Suprapubic skin (tissue), 4 donors: ENCODE measurements at regions not wholly inside any gene's neighbourhood (a gene's known extent, or its start where the extent isn't known, plus 50 kb on each side); places are given as distances from the start of the nearest gene placed in this dataset.
"Not testable (repeated sequence)": the region's sequence is repeated elsewhere in the genome, so short reads cannot be mapped to it uniquely, and the experiment has no call there.

Source experiments
- DNase-seq, 2 donors: peaks; one replicate each; pipeline ENCODE4 v3.0.0-alpha.2; 2019; ENCODE audit warnings: low spot score in 2 of 2
- H3K27ac ChIP-seq: fragments of 200-600 bp; sonication (generic); one replicate; pipeline ENCODE4 v1.5.1; 2019
- H3K27me3 ChIP-seq: fragments of 200-600 bp; sonication (generic); one replicate; pipeline ENCODE4 v1.5.1; 2019
- H3K36me3 ChIP-seq: fragments of 200-600 bp; sonication (generic); one replicate; pipeline ENCODE4 v1.5.1; 2019
- H3K4me1 ChIP-seq: fragments of 200-600 bp; sonication (generic); one replicate; pipeline ENCODE4 v1.5.1; 2019
- H3K4me3 ChIP-seq: fragments of 200-600 bp; sonication (generic); one replicate; pipeline ENCODE4 v1.5.1; 2019; ENCODE audit warnings: mild to moderate bottlenecking
- H3K9me3 ChIP-seq: fragments of 200-600 bp; sonication (generic); one replicate; pipeline ENCODE4 v1.5.1; 2019
- EP300 ChIP-seq: sonication (generic); formaldehyde crosslinking; IDR thresholded peaks from one replicate; pipeline ENCODE4 v1.6.1; 2017; ENCODE audit warnings: antibody characterized with exemption
- POLR2A ChIP-seq, 2 donors: fragments of 450-650 bp; IDR thresholded peaks; one replicate each; pipeline ENCODE4 v1.6.1; 2017; ENCODE audit warnings: antibody characterized with exemption in 2 of 2, mild to moderate bottlenecking in 2 of 2, moderate library complexity in 2 of 2
- POLR2AphosphoS5 ChIP-seq, 3 donors: sonication (generic); formaldehyde crosslinking; IDR thresholded peaks; one replicate each; pipeline ENCODE4 v1.6.1; 2017; ENCODE audit warnings: antibody characterized with exemption in 3 of 3
- whole genome bisulfite sequencing: methylation state at CpG from one replicate; pipeline ENCODE4 v1.1.5; 2018; 5-methylcytosine and 5-hydroxymethylcytosine counted together
- TF ChIP-seq, protein P1 (sequence below), 2 donors: fragments of 200-600 bp in 1 of 2; fragments of 450-650 bp in 1 of 2; sonication (generic) in 1 of 2; IDR thresholded peaks; one replicate each; pipeline ENCODE4 v1.5.1; 2016 to 2019; ENCODE audit warnings: antibody characterized with exemption in 2 of 2, mild to moderate bottlenecking in 1 of 2, moderate library complexity in 1 of 2

DNA sequence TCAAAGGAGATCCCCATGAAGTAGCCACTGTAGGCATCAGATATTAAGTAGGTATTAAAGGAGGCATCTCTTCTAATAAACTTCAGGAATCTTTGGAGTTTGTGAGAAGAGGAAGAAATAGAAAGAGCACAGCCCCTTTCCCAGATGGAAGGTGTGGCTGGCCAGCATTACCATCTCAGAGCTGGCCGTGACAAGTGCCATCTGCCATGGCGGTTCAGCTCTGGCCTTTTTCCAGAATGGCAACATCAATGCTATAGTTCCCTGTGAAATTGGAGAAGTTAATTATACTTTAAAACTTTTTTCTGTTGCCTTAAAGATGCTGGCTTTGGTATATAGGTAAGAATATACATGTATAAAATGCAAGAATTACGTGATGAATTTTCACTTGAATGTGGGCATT lies 51.9 kb upstream of the MCUR1 start:
- H3K27me3 ChIP-seq = peaks cover 4% of the 10 kb centered on the region
- no peaks in the 10 kb centered on the region for H3K9me3 ChIP-seq
- no peak for TF ChIP-seq POLR2A (IDR thresholded peaks at IDR 0.05)
- TF ChIP-seq, protein P1, sequence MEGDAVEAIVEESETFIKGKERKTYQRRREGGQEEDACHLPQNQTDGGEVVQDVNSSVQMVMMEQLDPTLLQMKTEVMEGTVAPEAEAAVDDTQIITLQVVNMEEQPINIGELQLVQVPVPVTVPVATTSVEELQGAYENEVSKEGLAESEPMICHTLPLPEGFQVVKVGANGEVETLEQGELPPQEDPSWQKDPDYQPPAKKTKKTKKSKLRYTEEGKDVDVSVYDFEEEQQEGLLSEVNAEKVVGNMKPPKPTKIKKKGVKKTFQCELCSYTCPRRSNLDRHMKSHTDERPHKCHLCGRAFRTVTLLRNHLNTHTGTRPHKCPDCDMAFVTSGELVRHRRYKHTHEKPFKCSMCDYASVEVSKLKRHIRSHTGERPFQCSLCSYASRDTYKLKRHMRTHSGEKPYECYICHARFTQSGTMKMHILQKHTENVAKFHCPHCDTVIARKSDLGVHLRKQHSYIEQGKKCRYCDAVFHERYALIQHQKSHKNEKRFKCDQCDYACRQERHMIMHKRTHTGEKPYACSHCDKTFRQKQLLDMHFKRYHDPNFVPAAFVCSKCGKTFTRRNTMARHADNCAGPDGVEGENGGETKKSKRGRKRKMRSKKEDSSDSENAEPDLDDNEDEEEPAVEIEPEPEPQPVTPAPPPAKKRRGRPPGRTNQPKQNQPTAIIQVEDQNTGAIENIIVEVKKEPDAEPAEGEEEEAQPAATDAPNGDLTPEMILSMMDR (IDR thresholded peaks at IDR 0.05) = no peak
- TF ChIP-seq POLR2AphosphoS5 (IDR thresholded peaks at IDR 0.05) = no peak
- no peak for TF ChIP-seq EP300
- no peak for DNase-seq
- H3K4me3 ChIP-seq = no peak overlapping the region
- H3K27ac ChIP-seq = no peak overlapping the region
- H3K4me1 ChIP-seq = no peaks in the 10 kb centered on the region
- 66% methylated on average over 3 of the region's 3 CpGs for WGBS
- H3K36me3 ChIP-seq = no peaks in the 10 kb centered on the region

DNA sequence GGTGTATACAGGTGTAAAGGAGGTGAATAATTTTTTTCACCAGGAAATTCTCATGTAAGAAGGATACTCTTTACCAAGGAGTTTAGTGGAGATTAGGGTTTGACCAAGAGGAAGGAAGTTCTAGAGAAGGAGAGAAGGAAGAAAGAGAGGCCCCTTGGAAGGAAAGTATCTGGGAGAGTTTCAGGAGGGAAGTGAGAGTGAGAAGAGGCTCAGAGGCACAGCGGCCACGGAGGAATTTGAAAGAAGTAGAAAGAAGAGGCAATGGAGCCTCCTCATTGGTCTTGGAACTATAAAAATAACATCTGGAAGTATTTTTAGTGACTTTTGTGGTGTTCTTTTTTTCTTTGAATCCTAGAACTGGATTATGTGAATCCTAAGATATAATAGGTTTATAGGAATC lies 50.8 kb upstream of the MCUR1 start:
- DNase-seq = no peak
- WGBS = 52% methylated on average over 2 of the region's 2 CpGs
- TF ChIP-seq, protein P1 (IDR thresholded peaks at IDR 0.05) = no peak
- TF ChIP-seq POLR2AphosphoS5 (IDR thresholded peaks at IDR 0.05) = no peak
- TF ChIP-seq POLR2A (IDR thresholded peaks at IDR 0.05) = no peak
- TF ChIP-seq EP300 = no peak

DNA sequence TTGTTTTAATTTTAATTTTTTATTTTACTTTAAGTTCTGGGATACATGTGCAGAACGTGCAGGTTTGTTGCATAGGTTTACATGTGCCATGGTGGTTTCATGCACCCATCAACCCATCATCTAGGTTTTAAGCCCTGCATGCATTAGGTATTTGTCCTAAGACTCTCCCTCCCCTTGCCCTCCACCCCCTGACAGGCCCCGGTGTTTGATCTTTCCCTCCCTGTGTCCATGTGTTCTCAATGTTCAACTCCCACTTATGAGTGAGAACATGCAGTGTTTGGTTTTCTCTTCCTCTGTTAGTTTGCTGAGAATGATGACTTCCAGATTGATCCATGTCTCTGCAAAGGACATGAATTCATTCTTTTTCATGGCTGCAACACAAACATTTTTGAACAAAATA lies 50.3 kb upstream of the MCUR1 start:
- H3K4me3 ChIP-seq, H3K4me1 ChIP-seq, DNase-seq, H3K36me3 ChIP-seq, H3K9me3 ChIP-seq, H3K27ac ChIP-seq: not testable (repeated sequence)
- H3K27me3 ChIP-seq = peaks cover 20% of the 10 kb centered on the region
- WGBS = 61% methylated on average over 2 of the region's 2 CpGs

More for the DNA sequence above, 50.8 kb upstream of the MCUR1 start:
- Histone ChIP-seq H3K9me3 (no peaks in the 10 kb centered on the region), H3K4me1 (no peaks in the 10 kb centered on the region), H3K36me3 (no peaks in the 10 kb centered on the region), H3K4me3 (no peak overlapping the region), H3K27ac (no peak overlapping the region), H3K27me3 (peaks cover 16% of the 10 kb centered on the region)
